ENCODE measurements at regions not wholly inside any gene's neighbourhood (a gene's known extent, or its start where the extent isn't known, plus 50 kb on each side); places are given as distances from the start of the nearest gene placed in this dataset.

GRCh38 chr14:34035177-34035933 lies 84.5 kb upstream of the EGLN3 start:
- no peak overlapping the region for H3K27ac Mint-ChIP-seq
- H3K27me3 Mint-ChIP-seq: no peaks in the 10 kb centered on the region
- ATAC-seq: no peak
- H3K9me3 Mint-ChIP-seq: no peaks in the 10 kb centered on the region
- no peak for DNase-seq
- no peak overlapping the region for H3K4me3 Mint-ChIP-seq
- H3K4me1 Mint-ChIP-seq: peaks cover 8% of the 10 kb centered on the region

- H3K27me3 Mint-ChIP-seq: no peaks in the 10 kb centered on the region
- H3K4me3 Mint-ChIP-seq: no peak overlapping the region
- H3K27ac Mint-ChIP-seq: no peak overlapping the region
- H3K9me3 Mint-ChIP-seq: no peaks in the 10 kb centered on the region
- H3K4me1 Mint-ChIP-seq: peaks cover 8% of the 10 kb centered on the region
- ATAC-seq (no peak), DNase-seq (no peak)
Observed at GRCh38 chr14:34034447-34035176, 83.7 kb upstream of the EGLN3 start.

GRCh38 chr14:34032720-34033119 lies 81.8 kb upstream of the EGLN3 start:
- H3K4me1 Mint-ChIP-seq: no peaks in the 10 kb centered on the region
- H3K9me3 Mint-ChIP-seq: no peaks in the 10 kb centered on the region
- H3K27me3 Mint-ChIP-seq: no peaks in the 10 kb centered on the region
- no peak overlapping the region for H3K27ac Mint-ChIP-seq
- DNase-seq (no peak), ATAC-seq (no peak)
- H3K4me3 Mint-ChIP-seq: no peak overlapping the region

- Mint-ChIP-seq H3K4me1 (no peaks in the 10 kb centered on the region), H3K4me3 (no peak overlapping the region), H3K27me3 (no peaks in the 10 kb centered on the region), H3K27ac (no peak overlapping the region), H3K9me3 (no peaks in the 10 kb centered on the region)
- ATAC-seq (no peak), DNase-seq (no peak)
Observed at GRCh38 chr14:34030864-34031263, 80.0 kb upstream of the EGLN3 start.

- no peaks in the 10 kb centered on the region for H3K9me3 Mint-ChIP-seq
- no peaks in the 10 kb centered on the region for H3K27me3 Mint-ChIP-seq
- DNase-seq (no peak), ATAC-seq (no peak)
- H3K27ac Mint-ChIP-seq: no peak overlapping the region
- no peaks in the 10 kb centered on the region for H3K4me1 Mint-ChIP-seq
- no peak overlapping the region for H3K4me3 Mint-ChIP-seq
Observed at GRCh38 chr14:34029921-34030334, 79.1 kb upstream of the EGLN3 start.

- DNase-seq (no peak), ATAC-seq (no peak)
- H3K4me1 Mint-ChIP-seq: no peaks in the 10 kb centered on the region
- H3K27ac Mint-ChIP-seq: no peak overlapping the region
- no peaks in the 10 kb centered on the region for H3K27me3 Mint-ChIP-seq
- H3K4me3 Mint-ChIP-seq: no peak overlapping the region
- no peaks in the 10 kb centered on the region for H3K9me3 Mint-ChIP-seq
Observed at GRCh38 chr14:34027990-34028495, 77.2 kb upstream of the EGLN3 start.

- DNase-seq: no peak
- Mint-ChIP-seq H3K4me3 (no peak overlapping the region), H3K27ac (no peak overlapping the region), H3K4me1 (no peaks in the 10 kb centered on the region), H3K27me3 (no peaks in the 10 kb centered on the region), H3K9me3 (no peaks in the 10 kb centered on the region)
- ATAC-seq: no peak
Observed at GRCh38 chr14:34027130-34027989, 76.5 kb upstream of the EGLN3 start.

- no peak overlapping the region for H3K4me3 Mint-ChIP-seq
- H3K27me3 Mint-ChIP-seq: no peaks in the 10 kb centered on the region
Observed at GRCh38 chr14:34025325-34026017, 74.6 kb upstream of the EGLN3 start.

GRCh38 chr14:34024768-34025144 lies 73.9 kb upstream of the EGLN3 start:
- H3K4me1 Mint-ChIP-seq: no peaks in the 10 kb centered on the region
- ATAC-seq (no peak), DNase-seq (no peak)
- H3K27ac Mint-ChIP-seq: peak overlapping the region in 1 of 2 donors; percentile 6
- no peaks in the 10 kb centered on the region for H3K27me3 Mint-ChIP-seq
- H3K9me3 Mint-ChIP-seq: no peaks in the 10 kb centered on the region
- no peak overlapping the region for H3K4me3 Mint-ChIP-seq

More at GRCh38 chr14:34025325-34026017, 74.6 kb upstream of the EGLN3 start:
- DNase-seq (no peak), ATAC-seq (no peak)
- Mint-ChIP-seq H3K27ac (no peak overlapping the region), H3K4me1 (no peaks in the 10 kb centered on the region), H3K9me3 (no peaks in the 10 kb centered on the region)

GRCh38 chr14:34023824-34024767 lies 73.2 kb upstream of the EGLN3 start:
- H3K4me3 Mint-ChIP-seq: no peak overlapping the region
- DNase-seq: no peak
- H3K9me3 Mint-ChIP-seq: no peaks in the 10 kb centered on the region
- H3K27ac Mint-ChIP-seq: peak overlapping the region in 1 of 2 donors; percentile 6
- H3K27me3 Mint-ChIP-seq: no peaks in the 10 kb centered on the region
- no peak for ATAC-seq
- peaks cover 1% of the 10 kb centered on the region for H3K4me1 Mint-ChIP-seq

GRCh38 chr14:34021096-34021495 lies 70.2 kb upstream of the EGLN3 start:
- H3K4me1 Mint-ChIP-seq: peaks cover 22% of the 10 kb centered on the region

GRCh38 chr14:34020014-34020413 lies 69.1 kb upstream of the EGLN3 start:
- no peak overlapping the region for H3K4me3 Mint-ChIP-seq
- H3K27me3 Mint-ChIP-seq: no peaks in the 10 kb centered on the region
- H3K4me1 Mint-ChIP-seq: peaks cover 22% of the 10 kb centered on the region
- no peak overlapping the region for H3K27ac Mint-ChIP-seq
- no peaks in the 10 kb centered on the region for H3K9me3 Mint-ChIP-seq
- DNase-seq (no peak), ATAC-seq (no peak)

More at GRCh38 chr14:34021096-34021495, 70.2 kb upstream of the EGLN3 start:
- no peak for ATAC-seq
- Mint-ChIP-seq H3K4me3 (no peak overlapping the region), H3K9me3 (no peaks in the 10 kb centered on the region), H3K27ac (no peak overlapping the region), H3K27me3 (no peaks in the 10 kb centered on the region)
- no peak for DNase-seq

- DNase-seq (peak; percentile 8 to 37), ATAC-seq (peak; percentile 83)
- H3K4me1 Mint-ChIP-seq: peaks cover 30% of the 10 kb centered on the region
- peak overlapping the region; percentile 96 to 98 for H3K27ac Mint-ChIP-seq
- H3K9me3 Mint-ChIP-seq: no peaks in the 10 kb centered on the region
- peak overlapping the region; percentile 59 to 83 for H3K4me3 Mint-ChIP-seq
- no peaks in the 10 kb centered on the region for H3K27me3 Mint-ChIP-seq
Observed at GRCh38 chr14:34018564-34019244, 67.8 kb upstream of the EGLN3 start.

GRCh38 chr14:34018125-34018524 lies 67.3 kb upstream of the EGLN3 start:
- H3K27ac Mint-ChIP-seq: peak overlapping the region; percentile 96 to 98
- peaks cover 36% of the 10 kb centered on the region for H3K4me1 Mint-ChIP-seq
- H3K4me3 Mint-ChIP-seq: peak overlapping the region; percentile 59 to 83
- ATAC-seq (peak; percentile 85), DNase-seq (no peak)
- H3K27me3 Mint-ChIP-seq: no peaks in the 10 kb centered on the region
- no peaks in the 10 kb centered on the region for H3K9me3 Mint-ChIP-seq
